ENCODE measurements at regions not wholly inside any gene's neighbourhood (a gene's known extent, or its start where the extent isn't known, plus 50 kb on each side); places are given as distances from the start of the nearest gene placed in this dataset.

GRCh38 chr6:120248451-120248850 lies 898.9 kb upstream of the MAN1A1 start:
- Histone ChIP-seq H3K4me1 (ENCODE audit: low read depth) (no peaks in the 10 kb centered on the region), H3K4me3 (no peak overlapping the region), H3K9me3 (peaks cover 4% of the 10 kb centered on the region), H3K36me3 (ENCODE audit: low read depth) (no peaks in the 10 kb centered on the region)
- intact Hi-C loops (cut with DNase I, micrococcal nuclease), result no loop called here
- TF ChIP-seq, protein P1, sequence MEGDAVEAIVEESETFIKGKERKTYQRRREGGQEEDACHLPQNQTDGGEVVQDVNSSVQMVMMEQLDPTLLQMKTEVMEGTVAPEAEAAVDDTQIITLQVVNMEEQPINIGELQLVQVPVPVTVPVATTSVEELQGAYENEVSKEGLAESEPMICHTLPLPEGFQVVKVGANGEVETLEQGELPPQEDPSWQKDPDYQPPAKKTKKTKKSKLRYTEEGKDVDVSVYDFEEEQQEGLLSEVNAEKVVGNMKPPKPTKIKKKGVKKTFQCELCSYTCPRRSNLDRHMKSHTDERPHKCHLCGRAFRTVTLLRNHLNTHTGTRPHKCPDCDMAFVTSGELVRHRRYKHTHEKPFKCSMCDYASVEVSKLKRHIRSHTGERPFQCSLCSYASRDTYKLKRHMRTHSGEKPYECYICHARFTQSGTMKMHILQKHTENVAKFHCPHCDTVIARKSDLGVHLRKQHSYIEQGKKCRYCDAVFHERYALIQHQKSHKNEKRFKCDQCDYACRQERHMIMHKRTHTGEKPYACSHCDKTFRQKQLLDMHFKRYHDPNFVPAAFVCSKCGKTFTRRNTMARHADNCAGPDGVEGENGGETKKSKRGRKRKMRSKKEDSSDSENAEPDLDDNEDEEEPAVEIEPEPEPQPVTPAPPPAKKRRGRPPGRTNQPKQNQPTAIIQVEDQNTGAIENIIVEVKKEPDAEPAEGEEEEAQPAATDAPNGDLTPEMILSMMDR (IDR thresholded peaks at IDR 0.05), result no peak
- ATAC-seq (no peak), DNase-seq (no peak)

- Histone ChIP-seq H3K9me3 (peaks cover 10% of the 10 kb centered on the region), H3K36me3 (ENCODE audit: low read depth) (no peaks in the 10 kb centered on the region), H3K4me3 (no peak overlapping the region), H3K4me1 (ENCODE audit: low read depth) (no peaks in the 10 kb centered on the region)
- no peak for DNase-seq
- no peak for ATAC-seq
- TF ChIP-seq, protein P1 (IDR thresholded peaks at IDR 0.05), result no peak
- intact Hi-C loops (cut with DNase I, micrococcal nuclease), result no loop called here
These were observed 887.7 kb upstream of the MAN1A1 start for GRCh38 chr6:120237221-120237620.

GRCh38 chr6:120230008-120230407 lies 880.4 kb upstream of the MAN1A1 start:
- H3K4me3 ChIP-seq, result no peak overlapping the region
- no peak for ATAC-seq
- DNase-seq, result no peak
- intact Hi-C loops (cut with DNase I, micrococcal nuclease), result no loop called here
- H3K9me3 ChIP-seq, result peaks cover 8% of the 10 kb centered on the region
- TF ChIP-seq, protein P1 (IDR thresholded peaks at IDR 0.05), result no peak
- H3K4me1 ChIP-seq (ENCODE audit: low read depth), result no peaks in the 10 kb centered on the region
- no peaks in the 10 kb centered on the region for H3K36me3 ChIP-seq (ENCODE audit: low read depth)

DNA sequence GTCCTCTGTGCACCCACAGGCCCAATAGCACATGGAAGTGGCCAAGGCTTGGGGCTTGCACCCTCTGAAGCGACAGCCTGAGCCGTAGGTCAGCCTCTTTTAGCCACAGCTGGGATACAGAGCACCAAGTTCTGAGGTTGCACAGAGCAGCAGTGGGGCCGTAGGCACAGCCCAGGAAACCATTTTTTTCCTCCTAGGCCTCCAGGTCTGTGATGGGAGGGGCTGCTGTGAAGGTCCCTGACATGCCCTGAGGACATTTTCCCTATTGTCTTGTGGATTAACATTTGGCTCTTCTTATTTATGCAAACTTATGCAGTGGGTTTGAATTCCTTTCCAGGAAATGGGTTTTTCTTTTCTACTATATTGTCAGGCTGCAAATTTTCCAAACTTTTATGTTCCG lies 878.7 kb upstream of the MAN1A1 start:
- TF ChIP-seq, protein P1 (IDR thresholded peaks at IDR 0.05), result no peak
- Histone ChIP-seq H3K4me1 (ENCODE audit: low read depth) (no peaks in the 10 kb centered on the region), H3K4me3 (no peak overlapping the region), H3K9me3 (no peaks in the 10 kb centered on the region), H3K36me3 (ENCODE audit: low read depth) (no peaks in the 10 kb centered on the region)
- ATAC-seq (no peak), DNase-seq (no peak)
- intact Hi-C loops (cut with DNase I, micrococcal nuclease), result no loop called here

- H3K4me1 ChIP-seq (ENCODE audit: low read depth), result no peaks in the 10 kb centered on the region
- H3K36me3 ChIP-seq (ENCODE audit: low read depth), result no peaks in the 10 kb centered on the region
- no peak for ATAC-seq
- H3K9me3 ChIP-seq, result no peaks in the 10 kb centered on the region
- TF ChIP-seq, protein P1 (IDR thresholded peaks at IDR 0.05), result no peak
- DNase-seq, result no peak
- intact Hi-C loops (cut with DNase I, micrococcal nuclease), result no loop called here
- H3K4me3 ChIP-seq, result no peak overlapping the region
These were observed 869.8 kb upstream of the MAN1A1 start for GRCh38 chr6:120219339-120219738.

DNA sequence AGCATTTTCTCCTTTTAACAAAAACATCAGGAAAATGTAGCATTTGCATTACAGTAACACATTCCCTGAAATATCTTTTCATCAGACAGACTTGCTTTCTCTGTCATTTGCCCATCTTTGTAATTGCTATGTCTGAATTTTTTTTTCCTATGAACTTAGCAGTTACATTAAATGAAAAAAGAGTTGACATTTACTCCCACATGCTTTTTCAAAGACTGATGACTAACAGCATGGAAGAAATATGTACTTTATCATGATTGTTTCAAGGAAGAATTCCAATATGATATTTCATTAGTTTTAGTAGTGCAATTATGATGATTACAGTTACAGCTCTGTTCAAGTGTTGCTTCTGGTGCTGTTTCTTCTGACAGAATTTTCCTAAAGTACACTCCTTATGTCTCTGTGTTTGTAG lies 864.5 kb upstream of the MAN1A1 start:
- Histone ChIP-seq H3K4me1 (ENCODE audit: low read depth) (no peaks in the 10 kb centered on the region), H3K36me3 (ENCODE audit: low read depth) (no peaks in the 10 kb centered on the region), H3K9me3 (no peaks in the 10 kb centered on the region), H3K4me3 (no peak overlapping the region)
- no peak for ATAC-seq
- no peak for DNase-seq
- TF ChIP-seq, protein P1 (IDR thresholded peaks at IDR 0.05), result no peak
- intact Hi-C loops (cut with DNase I, micrococcal nuclease), result no loop called here
